SK-N-SH (cell line): ENCODE measurements at regions not wholly inside any gene's neighbourhood (a gene's known extent, or its start where the extent isn't known, plus 50 kb on each side); places are given as distances from the start of the nearest gene placed in this dataset.

Experiments
- CTCF ChIA-PET: fragments of 300-600, 350-600 bp; formaldehyde crosslinking; extraction: SDS; loops from one replicate; lab custom pipeline; 2021; lab: Yijun Ruan, JAX
- POLR2A ChIA-PET: fragments of 350-600 bp; sonication (Branson Sonifier 250); formaldehyde crosslinking; extraction: SDS; loops from one replicate; lab custom pipeline; 2020; ENCODE audit warnings: antibody characterized with exemption, inconsistent platforms; lab: Yijun Ruan, JAX
- DNase-seq: peaks from one replicate; pipeline ENCODE4 v3.0.0; 2012
- H2AFZ ChIP-seq: fragments of 200-600 bp; sonication (generic); 2 replicates; pipeline ENCODE4 v1.8.1; 2016; ENCODE audit warnings: antibody characterized with exemption, mild to moderate bottlenecking, low read depth
- H3F3A ChIP-seq: fragments of 200-600 bp; sonication (generic); replicated peaks from 2 replicates; pipeline ENCODE3; 2016; ENCODE audit warnings: antibody characterized with exemption, mild to moderate bottlenecking; ENCODE audit not compliant: insufficient read depth
- H3K27ac ChIP-seq, 2 experiments: fragments of 200-500 bp in 1 of 2; fragments of 200-600 bp in 1 of 2; sonication (Bioruptor generic) in 1 of 2; sonication (generic), shearing (Covaris generic) in 1 of 2; 2 replicates each; pipeline versions ENCODE4 v1.5.1 to v1.6.1; 2014 to 2016; ENCODE audit warnings: low read depth in 2 of 2, inconsistent platforms in 1 of 2, low read length in 1 of 2, mild to moderate bottlenecking in 1 of 2, mixed read lengths in 1 of 2
- H3K27me3 ChIP-seq: fragments of 200-600 bp; sonication (generic), shearing (Covaris generic); 2 replicates; pipeline ENCODE4 v1.6.1; 2016; ENCODE audit warnings: mixed run types; ENCODE audit not compliant: insufficient read depth
- H3K36me3 ChIP-seq, 2 experiments: fragments of 200-500 bp in 1 of 2; fragments of 200-600 bp in 1 of 2; sonication (Bioruptor generic) in 1 of 2; sonication (generic) in 1 of 2; replicated peaks in 1 of 2; 2 replicates each; pipeline versions ENCODE3 to v1.5.1; 2014 to 2016; ENCODE audit warnings: low read length in 1 of 2, mild to moderate bottlenecking in 1 of 2; ENCODE audit not compliant: insufficient read depth in 2 of 2, control insufficient read depth in 1 of 2
- H3K4me1 ChIP-seq, 2 experiments: fragments of 200-500 bp in 1 of 2; fragments of 200-600 bp in 1 of 2; sonication (Bioruptor generic) in 1 of 2; sonication (generic), shearing (Covaris generic) in 1 of 2; 2 replicates each; pipeline versions ENCODE4 v1.5.1 to v1.6.1; 2014 to 2016; ENCODE audit warnings: low read depth in 1 of 2, low read length in 1 of 2, mixed run types in 1 of 2; ENCODE audit not compliant: insufficient read depth in 2 of 2, control insufficient read depth in 1 of 2
- H3K4me2 ChIP-seq: fragments of 200-600 bp; sonication (generic), shearing (Covaris generic); 2 replicates; pipeline ENCODE4 v1.6.1; 2017; ENCODE audit warnings: mixed run types
- H3K4me3 ChIP-seq, 2 experiments: fragments of 200-500 bp in 1 of 2; fragments of 200-600 bp in 1 of 2; sonication (Bioruptor generic) in 1 of 2; sonication (generic), shearing (Covaris generic) in 1 of 2; 2 replicates each; pipeline versions ENCODE4 v1.5.1 to v1.8.1; 2014 to 2016; ENCODE audit warnings: low read depth in 2 of 2, inconsistent platforms in 1 of 2, low read length in 1 of 2, mild to moderate bottlenecking in 1 of 2, mixed read lengths in 1 of 2, moderate library complexity in 1 of 2
- H3K79me2 ChIP-seq: fragments of 200-600 bp; sonication (generic); 2 replicates; pipeline ENCODE4 v1.8.1; 2017; ENCODE audit warnings: mild to moderate bottlenecking; ENCODE audit not compliant: insufficient read depth
- H3K9ac ChIP-seq: fragments of 200-600 bp; sonication (generic); 2 replicates; pipeline ENCODE4 v1.6.1; 2017; ENCODE audit warnings: mixed run types
- H3K9me2 ChIP-seq: fragments of 200-600 bp; sonication (generic); 2 replicates; pipeline ENCODE4 v1.6.1; 2017; ENCODE audit warnings: mixed run types
- H3K9me3 ChIP-seq: fragments of 200-600 bp; sonication (generic); 2 replicates; pipeline ENCODE4 v1.6.1; 2017; ENCODE audit warnings: mixed run types, mild to moderate bottlenecking, moderate library complexity
- H4K20me1 ChIP-seq: fragments of 200-600 bp; sonication (generic); 2 replicates; pipeline ENCODE4 v1.6.1; 2017; ENCODE audit warnings: mild to moderate bottlenecking, mixed run types; ENCODE audit not compliant: insufficient read depth
- CHD2 ChIP-seq: fragments of 150-350 bp; IDR thresholded peaks from 2 replicates; pipeline ENCODE4 v1.6.1; 2018; ENCODE audit warnings: low read length; ENCODE audit not compliant: partially characterized antibody
- ELF1 ChIP-seq: IDR thresholded peaks from 2 replicates; pipeline ENCODE4 v1.4.0; 2012
- FOSL2 ChIP-seq: IDR thresholded peaks from 2 replicates; pipeline ENCODE4 v1.4.0; 2012; ENCODE audit warnings: low read depth, mild to moderate bottlenecking, moderate library complexity, borderline replicate concordance
- FOXM1 ChIP-seq: IDR thresholded peaks from 2 replicates; pipeline ENCODE4 v1.4.0; 2012; ENCODE audit warnings: low read depth, mild to moderate bottlenecking
- MAX ChIP-seq: IDR thresholded peaks from 2 replicates; pipeline ENCODE4 v1.4.0; 2012; ENCODE audit warnings: low read depth
- MXI1 ChIP-seq: IDR thresholded peaks from 2 replicates; pipeline ENCODE4 v1.6.1; 2012; ENCODE audit warnings: mild to moderate bottlenecking, low read depth, low read length, improper control_type of control experiment
- NFIC ChIP-seq: IDR thresholded peaks from 2 replicates; pipeline ENCODE4 v1.4.0; 2012; ENCODE audit warnings: borderline replicate concordance
- NRF1 ChIP-seq: IDR thresholded peaks from 2 replicates; pipeline ENCODE4 v1.6.1; 2012; ENCODE audit warnings: low read depth, mild to moderate bottlenecking, low read length
- PBX3 ChIP-seq: IDR thresholded peaks from 2 replicates; pipeline ENCODE4; 2012
- TCF12 ChIP-seq: IDR thresholded peaks from 2 replicates; pipeline ENCODE4 v1.4.0; 2012
- YY1 ChIP-seq: IDR thresholded peaks from 2 replicates; pipeline ENCODE4 v1.4.0; 2012; ENCODE audit warnings: low read depth, mild to moderate bottlenecking
- WGBS: methylation state at CpG from one replicate; pipeline ENCODE4 v1.1.6; 2017; ENCODE audit warnings: low lambda C conversion rate; 5-methylcytosine and 5-hydroxymethylcytosine counted together
- TF ChIP-seq, protein P1 (sequence below): IDR thresholded peaks from 2 replicates; pipeline ENCODE4 v1.4.0; 2012; ENCODE audit warnings: low read depth, borderline replicate concordance

GRCh38 chr17:33661975-33662374 lies 368.9 kb upstream of the ASIC2 start:
- TF ChIP-seq MAX (no peak), TCF12 (no peak), FOXM1 (no peak), NRF1 (no peak), MXI1 (no peak), PBX3 (no peak), YY1 (no peak), CHD2 (no peak)
- WGBS = 23% methylated on average over 3 of the region's 3 CpGs
- Histone ChIP-seq H3F3A (no peaks in the 10 kb centered on the region), H3K79me2 (no peaks in the 10 kb centered on the region), H3K9me3 (no peaks in the 10 kb centered on the region), H3K4me3 (no peak overlapping the region), H3K27ac (no peak overlapping the region), H3K36me3 (no peaks in the 10 kb centered on the region), H4K20me1 (no peaks in the 10 kb centered on the region), H2AFZ (no peak overlapping the region), H3K4me1 (no peaks in the 10 kb centered on the region; a peak in 1 of 4 replicates), H3K4me2 (no peak overlapping the region), H3K27me3 (no peaks in the 10 kb centered on the region), H3K9me2 (no peaks in the 10 kb centered on the region), H3K9ac (no peak overlapping the region)
- no peak for DNase-seq
- CTCF ChIA-PET = interaction anchor here (1.9 to 2.1 kb wide), 2 partner anchors 9 to 12 kb away, joined by 4 to 5 read pairs; no protein-coding TSS in a partner anchor
- POLR2A ChIA-PET = no interaction called here

- ChIA-PET CTCF (interaction anchor here (1.2 to 1.8 kb wide), 3 partner anchors 10 to 62 kb away, joined by 4 to 5 read pairs (median 5); no protein-coding TSS in a partner anchor), POLR2A (interaction anchor here (0.7 kb wide), 1 partner anchor 641 kb away, joined by 3 read pairs; no protein-coding TSS in a partner anchor)
- H4K20me1 ChIP-seq = no peaks in the 10 kb centered on the region
- H3K9me2 ChIP-seq = no peaks in the 10 kb centered on the region
- no peaks in the 10 kb centered on the region for H3K79me2 ChIP-seq
- no peaks in the 10 kb centered on the region for H3K9me3 ChIP-seq
- no peak overlapping the region for H3K27ac ChIP-seq
- H3K9ac ChIP-seq = no peak overlapping the region
- DNase-seq = no peak
- WGBS = 51% methylated on average over 8 of the region's 8 CpGs
- H2AFZ ChIP-seq = no peak overlapping the region
- no peaks in the 10 kb centered on the region for H3K27me3 ChIP-seq
- H3F3A ChIP-seq = no peaks in the 10 kb centered on the region
- H3K4me2 ChIP-seq = no peak overlapping the region
- H3K4me1 ChIP-seq = no peaks in the 10 kb centered on the region; a peak in 1 of 4 replicates
- H3K4me3 ChIP-seq = no peak overlapping the region
- TF ChIP-seq NFIC (no peak), MXI1 (no peak), FOSL2 (no peak), ELF1 (no peak), MAX (no peak), PBX3 (no peak)
- TF ChIP-seq, protein P1, sequence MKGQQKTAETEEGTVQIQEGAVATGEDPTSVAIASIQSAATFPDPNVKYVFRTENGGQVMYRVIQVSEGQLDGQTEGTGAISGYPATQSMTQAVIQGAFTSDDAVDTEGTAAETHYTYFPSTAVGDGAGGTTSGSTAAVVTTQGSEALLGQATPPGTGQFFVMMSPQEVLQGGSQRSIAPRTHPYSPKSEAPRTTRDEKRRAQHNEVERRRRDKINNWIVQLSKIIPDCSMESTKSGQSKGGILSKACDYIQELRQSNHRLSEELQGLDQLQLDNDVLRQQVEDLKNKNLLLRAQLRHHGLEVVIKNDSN = no peak
- no peaks in the 10 kb centered on the region for H3K36me3 ChIP-seq
These were observed 371.2 kb upstream of the ASIC2 start for GRCh38 chr17:33664116-33664840.
